Kasumi-1 (cell line): ENCODE measurements at regions not wholly inside any gene's neighbourhood (a gene's known extent, or its start where the extent isn't known, plus 50 kb on each side); places are given as distances from the start of the nearest gene placed in this dataset.
"Not testable (repeated sequence)": the region's sequence is repeated elsewhere in the genome, so short reads cannot be mapped to it uniquely, and the experiment has no call there.

Source experiments
- DNase-seq, 2 experiments: peaks; one replicate each; lab custom pipeline; 2025; lab: John Stamatoyannopoulos, UW

DNA sequence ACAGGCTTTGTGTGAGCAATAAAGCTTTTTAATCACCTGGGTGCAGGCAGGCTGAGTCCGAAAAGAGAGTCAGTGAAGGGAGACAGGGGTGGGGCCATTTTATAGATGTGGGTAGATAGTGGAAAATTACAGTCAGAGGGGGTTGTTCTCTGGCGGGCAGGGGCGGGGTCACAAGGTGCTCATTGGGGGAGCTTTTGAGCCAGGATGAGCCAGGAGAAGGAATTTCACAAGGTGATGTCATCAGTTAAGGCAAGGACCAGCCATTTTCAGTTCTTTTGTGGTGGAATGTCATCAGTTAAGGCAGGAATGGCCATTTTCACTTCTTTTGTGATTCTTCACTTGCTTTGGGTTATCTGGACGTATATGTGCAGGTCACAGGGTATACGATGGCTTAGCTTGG lies 571.3 kb upstream of the PCDH7 start:
- not testable (repeated sequence) for DNase-seq

DNA sequence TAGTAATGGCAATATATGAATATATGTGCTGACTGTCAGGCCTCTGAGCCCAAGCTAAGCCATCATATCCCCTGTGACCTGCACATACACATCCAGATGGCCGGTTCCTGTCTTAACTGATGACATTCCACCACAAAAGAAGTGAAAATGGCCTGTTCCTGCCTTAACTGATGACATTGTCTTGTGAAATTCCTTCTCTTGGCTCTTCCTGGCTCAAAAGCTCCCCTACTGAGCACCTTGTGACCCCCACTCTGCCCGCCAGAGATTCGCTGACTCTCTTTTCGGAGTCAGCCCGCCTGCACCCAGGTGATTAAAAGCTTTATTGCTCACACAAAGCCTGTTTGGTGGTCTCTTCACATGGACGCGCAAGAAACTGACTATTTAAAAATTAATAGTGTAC lies 570.6 kb upstream of the PCDH7 start:
- DNase-seq: not testable (repeated sequence)

DNA sequence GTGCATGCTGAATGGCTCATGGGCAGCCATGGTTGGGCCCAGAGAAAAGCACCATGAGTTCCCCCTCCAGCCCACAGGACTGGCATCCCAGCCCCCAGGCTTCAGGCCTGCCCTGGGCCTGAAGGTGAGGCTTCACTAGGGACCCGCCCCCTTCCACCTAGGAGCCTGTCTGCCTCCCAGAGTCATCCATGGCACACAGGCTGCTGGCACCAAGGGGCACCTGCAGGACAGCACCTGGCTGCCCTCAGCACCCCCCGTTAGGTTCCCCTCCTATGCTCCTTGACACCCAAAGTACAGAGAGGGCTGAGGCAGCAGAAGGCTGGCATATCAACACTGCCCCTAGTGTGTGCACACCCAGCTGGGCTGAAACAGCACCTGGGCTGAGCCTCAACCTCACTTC lies 566.7 kb upstream of the PCDH7 start:
- DNase-seq: no peak

DNA sequence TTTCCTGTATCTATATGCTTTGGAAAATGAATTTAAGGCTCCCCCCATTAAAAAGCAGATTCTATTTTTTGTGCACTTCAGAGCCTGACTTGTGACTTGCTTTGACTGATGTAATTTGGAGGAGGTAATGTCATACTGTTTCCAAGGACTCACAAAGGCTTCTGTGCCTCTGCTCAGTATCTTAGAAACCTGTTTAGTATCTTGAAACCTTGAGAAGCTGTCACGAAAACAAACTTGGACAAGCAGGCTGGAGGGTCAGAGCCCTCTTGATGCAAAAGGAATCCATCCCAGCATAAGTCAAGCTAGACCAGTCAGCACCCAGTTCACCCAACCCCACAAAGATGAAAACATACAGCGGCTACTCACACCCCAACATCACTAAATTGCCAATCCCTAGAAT lies 560.0 kb upstream of the PCDH7 start:
- no peak for DNase-seq

DNA sequence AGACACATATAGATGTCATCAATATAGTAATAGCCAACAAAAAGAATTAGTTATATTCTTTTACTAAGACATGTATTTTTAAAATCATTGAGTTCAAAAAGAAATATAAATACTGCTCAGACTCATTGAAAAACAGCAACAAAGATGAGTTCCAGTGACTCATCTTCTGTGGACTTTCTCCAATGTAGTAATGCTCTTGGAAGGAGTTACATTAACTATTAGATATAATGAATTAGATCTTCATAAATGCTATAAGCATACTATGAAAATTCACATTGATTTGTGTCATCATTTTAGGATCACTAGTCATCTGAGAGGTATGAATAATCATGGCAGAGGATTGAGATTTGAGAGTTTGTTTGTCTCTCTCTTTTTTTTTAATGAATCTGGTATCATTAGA lies 547.8 kb upstream of the PCDH7 start:
- no peak for DNase-seq

DNA sequence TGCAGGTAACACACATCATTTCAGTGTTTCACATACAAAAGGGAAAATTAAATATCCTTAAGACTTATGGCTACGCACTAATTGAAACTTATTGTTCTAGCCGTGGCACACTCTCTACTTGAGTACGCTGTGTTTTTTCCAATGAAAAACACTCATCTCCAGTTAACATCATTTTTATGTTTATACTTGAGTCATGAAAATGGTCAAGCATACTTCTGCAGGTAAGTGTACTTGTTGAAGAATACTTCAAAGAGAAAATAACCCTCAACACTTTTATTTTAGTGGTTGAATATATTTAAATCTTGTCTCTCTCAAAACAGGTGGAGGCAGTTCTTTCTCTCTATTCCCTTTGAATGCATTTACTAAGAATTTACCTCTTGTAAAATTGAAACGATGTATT lies 538.7 kb upstream of the PCDH7 start:
- DNase-seq: no peak

DNA sequence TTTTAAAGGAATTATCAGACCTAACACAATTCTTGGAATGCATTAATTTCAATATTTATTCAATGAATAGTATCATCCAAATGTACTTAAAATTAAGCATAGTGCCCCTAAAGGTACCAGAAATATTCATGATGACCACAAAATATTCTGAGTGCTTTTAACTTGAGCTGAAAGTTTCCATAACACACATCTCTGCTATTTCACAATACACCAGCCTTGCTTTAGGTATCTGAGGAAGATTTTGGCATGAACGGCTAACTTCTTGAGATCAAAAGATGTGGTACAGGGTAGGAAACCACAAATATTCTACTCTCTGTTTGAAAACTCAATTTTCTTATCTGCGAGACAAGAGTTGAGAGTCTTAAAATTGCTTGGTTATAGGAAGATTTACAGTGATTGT lies 538.3 kb upstream of the PCDH7 start:
- no peak for DNase-seq

DNA sequence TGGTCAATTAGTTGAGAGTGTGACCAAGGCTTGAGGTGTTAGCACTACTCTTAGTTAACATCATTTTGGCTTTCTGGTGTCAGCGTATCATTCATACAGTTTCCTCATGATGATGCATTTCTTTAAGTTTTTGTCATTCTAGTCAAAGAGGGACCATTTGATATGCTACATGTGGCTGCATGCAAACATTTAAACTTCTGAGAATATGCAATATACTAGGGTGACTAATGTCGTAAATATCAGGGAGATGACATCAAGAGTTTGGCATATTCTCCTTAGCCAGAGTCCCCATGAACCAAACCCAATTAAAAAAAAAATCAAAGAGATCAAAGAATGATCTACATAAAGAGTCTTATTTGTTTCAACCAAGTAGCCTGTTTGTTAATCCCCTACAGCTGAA lies 537.4 kb upstream of the PCDH7 start:
- DNase-seq: no peak

DNA sequence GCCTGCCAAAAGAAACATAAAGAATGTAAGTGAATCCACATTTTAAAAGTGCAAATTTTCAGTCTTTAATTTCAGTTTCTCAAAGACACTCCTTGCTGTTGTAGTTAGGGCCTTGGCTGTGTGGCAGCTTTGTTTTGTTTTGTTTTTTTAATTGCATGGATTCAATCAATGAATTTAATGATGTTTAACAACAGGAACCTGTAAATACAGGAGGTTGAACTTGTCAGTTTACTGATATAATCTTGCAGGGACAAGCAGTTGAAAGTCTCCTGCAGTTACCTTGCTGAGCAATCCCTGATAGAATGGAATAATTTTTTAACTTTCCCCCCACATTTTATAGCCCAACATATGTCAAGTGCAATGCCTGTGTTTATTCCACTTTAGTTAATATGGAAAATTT lies 528.3 kb upstream of the PCDH7 start:
- DNase-seq: no peak

DNA sequence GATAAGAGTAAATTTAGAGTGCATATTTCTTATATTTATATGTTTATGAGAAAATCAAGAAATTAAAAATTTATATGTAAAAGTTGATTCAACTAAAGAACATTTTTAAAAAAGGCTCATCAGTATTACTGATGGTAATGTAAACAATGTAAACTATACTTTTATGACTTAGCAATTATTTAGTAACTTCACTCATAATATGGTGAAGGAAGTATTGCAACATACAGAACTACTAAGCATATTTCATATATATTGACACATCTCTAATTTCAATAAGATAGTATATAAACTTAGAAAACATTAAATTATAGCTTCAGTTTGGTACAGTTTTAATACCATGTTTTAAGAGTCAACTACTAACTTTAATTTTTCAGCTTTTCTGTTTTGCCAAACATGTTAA lies 512.8 kb upstream of the PCDH7 start:
- no peak for DNase-seq

DNA sequence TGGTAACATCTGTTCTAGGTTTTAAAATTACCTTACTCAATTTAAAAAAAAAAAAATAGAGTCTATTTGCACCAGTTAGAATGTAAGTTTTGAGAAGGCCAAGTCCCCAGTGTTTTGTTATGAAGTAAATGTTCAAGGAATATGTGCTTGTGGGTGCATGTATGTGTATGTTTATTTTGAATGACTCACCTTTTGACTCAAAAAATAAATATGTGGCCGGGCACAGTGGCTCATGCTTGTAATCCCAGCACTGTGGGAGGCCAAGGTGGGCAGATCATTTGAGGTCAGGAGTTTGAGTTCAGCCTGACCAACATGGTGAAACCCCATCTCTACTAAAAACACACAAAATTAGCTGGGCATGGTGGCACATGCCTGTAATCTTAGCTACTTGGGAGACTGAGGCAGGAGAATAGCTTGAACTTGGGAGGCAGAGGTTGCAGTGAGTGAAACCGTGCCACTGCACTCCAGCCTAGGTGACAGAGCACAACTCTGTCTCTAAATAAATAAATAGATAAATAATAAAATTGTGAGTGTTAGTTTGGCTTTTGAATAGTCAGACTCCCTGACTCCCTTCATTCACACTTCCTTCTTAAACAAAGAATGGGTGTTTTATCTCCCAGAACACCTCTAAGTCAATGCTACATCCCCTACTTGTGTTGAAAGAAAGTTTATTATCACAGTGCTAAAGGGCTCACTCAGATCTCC lies 511.3 kb upstream of the PCDH7 start:
- DNase-seq: no peak

DNA sequence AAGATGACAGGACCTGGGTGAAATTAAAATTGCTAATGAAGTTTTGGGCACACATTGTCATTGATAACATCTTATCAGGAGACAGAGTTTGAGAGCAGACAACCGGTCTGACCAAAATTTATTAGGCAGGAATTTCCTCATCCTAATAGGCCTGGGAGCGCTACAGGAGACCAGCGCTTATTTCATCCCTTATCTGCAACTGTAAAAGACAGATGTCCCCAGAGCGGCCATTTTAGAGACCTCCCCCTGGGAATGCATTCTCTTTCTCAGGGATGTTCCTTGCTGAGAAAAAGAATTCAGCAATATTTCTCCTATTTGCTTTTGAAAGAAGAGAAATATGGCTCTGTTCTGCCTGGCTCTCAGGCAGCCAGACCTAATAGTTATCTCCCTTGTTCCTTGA lies 504.2 kb upstream of the PCDH7 start:
- DNase-seq: not testable (repeated sequence)

DNA sequence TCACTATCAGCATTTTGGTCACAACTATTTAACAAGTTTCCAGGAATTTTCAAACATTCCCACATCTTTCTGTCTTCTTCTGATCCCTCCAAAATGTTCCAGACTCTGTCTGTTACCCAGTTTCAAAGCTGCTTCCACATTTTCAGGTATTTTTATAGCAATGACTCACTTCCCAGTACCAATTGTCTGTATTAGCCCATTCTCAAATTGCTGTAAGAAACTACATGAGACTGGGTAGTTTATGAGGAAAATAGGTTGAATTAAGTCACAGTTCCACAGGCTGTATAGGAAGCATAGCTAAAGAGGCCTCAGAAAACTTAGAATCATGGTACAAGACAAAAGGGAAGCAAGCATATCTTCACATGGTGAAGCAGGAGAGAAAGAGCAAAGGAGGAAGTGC lies 475.0 kb upstream of the PCDH7 start:
- peak; percentile 5 to 11 for DNase-seq

DNA sequence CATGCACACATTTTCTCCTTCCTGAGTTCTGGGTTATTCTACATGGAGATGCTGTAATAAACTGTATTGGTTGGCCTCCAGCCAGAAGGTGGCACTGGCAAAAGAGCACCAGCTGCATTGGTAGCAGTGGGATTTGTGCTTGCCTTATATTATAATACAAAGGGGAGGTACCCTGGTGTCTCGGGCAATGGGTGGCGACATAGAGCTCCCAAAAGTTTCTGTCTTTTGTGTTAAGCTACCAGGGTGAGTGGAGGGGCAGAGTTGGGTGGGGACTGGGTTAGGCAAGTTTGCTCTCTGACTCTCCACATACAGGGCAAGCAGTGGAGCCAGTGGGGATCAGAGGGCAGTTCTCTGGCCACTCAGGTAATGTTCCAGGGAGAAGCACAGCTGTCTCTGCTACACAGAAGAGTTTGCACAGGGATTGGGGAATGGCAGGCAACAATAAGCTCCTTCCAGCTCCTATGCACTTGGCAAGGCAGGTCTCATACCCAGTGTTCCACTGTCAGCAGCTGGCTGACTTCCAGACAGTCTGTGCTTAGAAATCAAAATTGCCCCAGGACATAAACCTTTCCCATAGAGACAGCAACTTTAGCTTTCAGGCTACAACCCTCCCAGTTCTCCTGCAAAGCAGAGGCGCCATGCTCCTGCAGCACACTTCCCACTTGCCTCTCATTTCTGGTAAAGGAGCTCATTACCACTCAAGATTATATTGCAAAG lies 463.9 kb upstream of the PCDH7 start:
- DNase-seq: no peak

DNA sequence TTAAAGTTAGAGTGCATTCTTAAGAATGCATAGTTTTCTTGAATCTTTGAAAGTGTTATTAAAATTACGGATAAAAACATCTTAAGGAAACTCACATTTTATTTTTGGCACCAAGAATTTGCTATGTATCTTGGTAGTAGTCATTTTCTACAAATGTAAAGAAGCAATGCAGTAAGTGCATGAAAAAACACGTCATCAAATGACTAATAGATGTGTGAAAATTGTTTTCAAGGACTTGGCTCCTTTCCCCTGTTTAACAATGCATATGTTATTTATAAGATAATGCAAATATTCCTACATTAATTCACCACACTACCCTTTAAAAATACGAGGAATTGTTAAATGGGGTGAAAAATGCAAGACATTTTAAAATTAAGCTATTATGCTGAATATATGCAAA lies 461.2 kb upstream of the PCDH7 start:
- DNase-seq: no peak

DNA sequence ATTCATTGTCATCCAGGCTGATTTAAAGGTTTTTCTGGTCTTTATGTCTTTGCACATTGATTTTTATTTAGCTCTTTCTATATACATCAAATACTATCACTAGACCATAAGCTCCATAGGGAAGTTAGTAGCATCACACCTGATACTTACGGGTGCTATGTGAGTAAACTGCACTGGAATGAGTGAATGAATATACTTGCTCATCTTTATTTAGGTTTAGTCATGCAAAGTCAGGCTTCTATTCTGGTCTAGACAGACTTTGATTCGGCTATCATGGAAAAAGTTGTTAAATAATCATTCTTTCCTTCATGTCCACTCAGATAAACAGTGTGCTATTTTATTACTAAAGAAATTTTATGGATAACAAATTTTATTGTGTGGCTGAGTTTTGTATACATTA lies 457.8 kb upstream of the PCDH7 start:
- no peak for DNase-seq

DNA sequence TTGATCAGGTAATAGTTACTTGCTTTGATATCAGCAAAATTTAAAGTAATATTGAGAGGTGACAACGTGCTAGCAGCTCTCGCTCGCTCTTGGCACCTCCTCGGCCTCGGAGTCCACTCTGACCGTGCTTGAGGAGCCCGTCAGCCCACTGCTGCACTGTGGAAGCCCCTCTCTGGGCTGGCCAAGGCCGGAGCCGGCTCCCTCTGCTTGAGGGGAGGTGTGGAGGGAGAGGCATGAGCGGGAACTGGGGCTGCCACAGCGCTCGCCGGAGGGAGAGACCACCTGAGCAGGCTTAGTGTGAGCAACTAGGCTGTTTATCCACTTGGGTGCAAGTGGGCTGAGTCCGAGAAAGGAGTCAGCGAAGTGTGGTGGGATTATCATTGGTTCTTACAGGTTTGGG lies 455.7 kb upstream of the PCDH7 start:
- no peak for DNase-seq

DNA sequence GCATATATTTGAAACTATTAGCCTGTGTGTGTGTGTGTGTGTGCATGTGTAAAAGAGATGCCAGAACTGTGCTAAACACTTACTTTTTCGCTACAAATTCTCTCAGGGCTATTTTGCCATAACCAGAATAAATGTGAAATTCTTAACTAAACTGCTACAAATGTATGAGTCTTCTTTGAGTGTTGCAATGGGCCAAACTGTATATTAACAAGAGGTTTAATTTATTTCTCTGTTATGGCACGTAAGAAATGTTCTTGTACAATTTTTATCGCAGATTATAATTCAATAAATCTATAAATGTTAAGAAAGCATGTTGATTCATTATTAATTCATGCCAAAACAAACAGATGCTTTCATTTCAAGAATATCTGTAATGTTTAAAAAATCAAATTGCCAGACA lies 454.5 kb upstream of the PCDH7 start:
- DNase-seq: no peak

DNA sequence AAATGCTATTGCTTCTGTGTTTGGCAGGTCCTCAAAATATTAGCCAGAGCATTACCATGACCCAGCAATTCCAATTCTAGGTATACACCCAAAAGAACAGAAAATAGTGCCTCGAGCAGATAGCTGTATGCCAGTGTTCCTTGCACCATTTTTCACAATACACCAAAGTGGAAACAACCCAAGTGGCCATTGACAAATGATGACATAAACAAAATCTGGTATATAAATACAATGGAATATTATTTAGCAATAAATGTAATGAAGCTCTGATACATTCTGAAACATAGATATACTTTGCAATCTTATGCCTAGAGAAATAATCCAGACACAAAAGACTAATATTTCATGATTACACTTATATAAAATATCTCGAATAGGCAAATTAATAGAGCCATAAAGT lies 451.8 kb upstream of the PCDH7 start:
- DNase-seq: no peak

DNA sequence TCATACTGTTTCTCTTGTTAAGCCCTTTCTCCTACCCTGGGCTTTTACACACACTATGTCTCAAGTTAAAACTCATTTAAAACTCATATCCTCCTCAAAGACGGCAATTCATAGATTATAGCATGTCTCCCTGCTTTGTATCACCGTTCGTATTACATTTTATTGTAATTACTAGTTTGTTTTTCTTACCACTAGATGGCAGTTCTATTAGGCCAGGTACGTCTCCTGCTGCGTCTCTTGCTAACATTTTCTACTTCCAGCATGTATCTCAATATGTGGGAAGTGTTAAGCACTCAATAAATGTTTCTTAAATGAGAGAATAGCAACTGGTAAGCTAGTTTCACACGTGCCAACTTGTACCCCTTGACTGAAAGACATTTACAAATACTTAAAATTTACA lies 450.3 kb upstream of the PCDH7 start:
- DNase-seq: peak; percentile 5 to 47

DNA sequence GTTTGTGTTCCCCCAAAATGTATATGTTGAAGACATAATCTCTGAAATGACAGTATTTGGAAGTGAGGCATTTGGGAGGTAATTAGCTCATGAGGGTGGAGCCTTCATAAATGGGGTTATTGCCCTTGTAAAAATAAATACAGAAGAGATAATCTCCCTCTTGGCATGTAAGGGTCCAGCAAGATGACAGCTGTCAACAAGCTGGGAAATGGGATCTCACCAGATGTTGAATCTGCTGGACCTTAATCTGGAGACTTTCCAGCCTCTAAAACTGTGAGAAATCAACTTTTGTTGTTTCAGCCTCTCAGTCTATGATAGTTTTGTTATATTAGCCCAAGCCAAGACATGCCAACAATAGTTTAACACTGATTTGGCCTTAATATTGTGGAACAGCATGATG lies 438.2 kb upstream of the PCDH7 start:
- DNase-seq: no peak

DNA sequence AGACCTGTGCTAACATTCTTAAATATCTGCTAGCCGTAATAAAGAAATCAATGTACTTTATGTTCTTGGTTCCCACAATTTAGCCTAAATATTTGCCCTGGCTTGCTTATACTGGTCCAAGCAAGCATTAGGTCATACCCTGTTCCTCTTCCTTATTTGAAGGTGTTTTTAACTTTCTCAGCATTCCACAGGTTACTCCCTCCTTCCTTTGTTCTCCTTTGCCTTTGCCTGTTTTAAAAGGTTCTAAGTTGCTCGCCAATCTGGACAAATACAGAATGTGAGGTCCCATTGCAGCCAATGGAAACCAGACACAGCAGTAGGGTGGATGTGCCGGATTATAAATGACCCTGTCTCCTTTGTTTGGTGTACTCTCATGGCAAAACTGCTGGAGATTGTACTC lies 436.8 kb upstream of the PCDH7 start:
- no peak for DNase-seq

DNA sequence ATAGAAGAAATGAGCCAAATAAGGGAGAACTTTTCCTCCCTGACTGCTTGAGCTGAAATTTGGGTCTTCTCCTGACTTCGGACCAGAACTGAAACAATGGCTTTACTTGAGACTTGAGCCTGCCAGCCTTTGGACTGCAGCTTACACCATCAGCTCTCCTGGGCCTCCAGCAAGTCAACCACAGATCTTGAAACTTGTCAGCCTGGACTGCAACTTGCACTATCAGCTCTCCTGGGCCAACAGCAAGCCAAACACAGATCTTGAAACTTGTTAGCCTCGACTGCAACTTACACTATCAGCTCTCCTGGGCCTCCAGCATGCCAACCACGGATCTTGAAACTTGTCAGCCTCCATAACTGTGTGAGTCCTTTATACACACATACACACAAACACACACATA lies 425.9 kb upstream of the PCDH7 start:
- no peak for DNase-seq

DNA sequence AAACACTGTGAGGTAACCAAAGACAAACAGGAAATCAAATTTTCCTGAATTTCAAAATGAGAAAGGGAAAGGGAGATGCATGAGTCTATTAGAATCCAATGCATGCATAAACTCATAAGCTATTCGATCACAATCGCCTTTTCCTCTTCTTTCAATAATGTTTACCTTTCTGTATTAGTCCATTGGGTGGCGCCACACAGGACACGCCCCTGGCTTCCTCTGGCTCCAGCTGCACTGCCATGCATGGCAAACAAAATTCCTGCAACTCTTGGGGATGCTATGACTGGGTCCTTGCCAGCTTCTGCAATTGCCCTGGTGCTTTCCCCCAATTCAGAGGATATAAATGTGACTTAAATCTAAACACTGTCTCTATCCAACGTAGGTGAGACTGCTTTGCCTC lies 424.5 kb upstream of the PCDH7 start:
- DNase-seq: no peak
